Thyroid gland (tissue), 4 donors: ENCODE measurements at regions not wholly inside any gene's neighbourhood (a gene's known extent, or its start where the extent isn't known, plus 50 kb on each side); places are given as distances from the start of the nearest gene placed in this dataset.

ENCODE experiments used
- POLR2A ChIP-seq, 2 donors: fragments of 450-650 bp; IDR thresholded peaks; one replicate each; pipeline ENCODE4 v1.6.1; 2017; ENCODE audit warnings: antibody characterized with exemption in 2 of 2, mild to moderate bottlenecking in 2 of 2, moderate library complexity in 1 of 2
- TF ChIP-seq, protein P1 (sequence below), 6 experiments: fragments of 200-600 bp in 3 of 6; fragments of 450-650 bp in 3 of 6; sonication (generic) in 3 of 6; IDR thresholded peaks; one replicate each; pipeline ENCODE4 v1.5.1; 2016 to 2019; ENCODE audit warnings: antibody characterized with exemption in 6 of 6, mild to moderate bottlenecking in 2 of 6, inconsistent platforms in 1 of 6, moderate library complexity in 1 of 6

- TF ChIP-seq POLR2A (IDR thresholded peaks at IDR 0.05): no peak
- TF ChIP-seq, protein P1, sequence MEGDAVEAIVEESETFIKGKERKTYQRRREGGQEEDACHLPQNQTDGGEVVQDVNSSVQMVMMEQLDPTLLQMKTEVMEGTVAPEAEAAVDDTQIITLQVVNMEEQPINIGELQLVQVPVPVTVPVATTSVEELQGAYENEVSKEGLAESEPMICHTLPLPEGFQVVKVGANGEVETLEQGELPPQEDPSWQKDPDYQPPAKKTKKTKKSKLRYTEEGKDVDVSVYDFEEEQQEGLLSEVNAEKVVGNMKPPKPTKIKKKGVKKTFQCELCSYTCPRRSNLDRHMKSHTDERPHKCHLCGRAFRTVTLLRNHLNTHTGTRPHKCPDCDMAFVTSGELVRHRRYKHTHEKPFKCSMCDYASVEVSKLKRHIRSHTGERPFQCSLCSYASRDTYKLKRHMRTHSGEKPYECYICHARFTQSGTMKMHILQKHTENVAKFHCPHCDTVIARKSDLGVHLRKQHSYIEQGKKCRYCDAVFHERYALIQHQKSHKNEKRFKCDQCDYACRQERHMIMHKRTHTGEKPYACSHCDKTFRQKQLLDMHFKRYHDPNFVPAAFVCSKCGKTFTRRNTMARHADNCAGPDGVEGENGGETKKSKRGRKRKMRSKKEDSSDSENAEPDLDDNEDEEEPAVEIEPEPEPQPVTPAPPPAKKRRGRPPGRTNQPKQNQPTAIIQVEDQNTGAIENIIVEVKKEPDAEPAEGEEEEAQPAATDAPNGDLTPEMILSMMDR (IDR thresholded peaks at IDR 0.05): no peak
Measured at GRCh38 chr1:83097715-83098114, 901.2 kb downstream of the TTLL7 start.
